Left cardiac atrium (tissue), 4 donors: ENCODE measurements at regions not wholly inside any gene's neighbourhood (a gene's known extent, or its start where the extent isn't known, plus 50 kb on each side); places are given as distances from the start of the nearest gene placed in this dataset.

Source experiments
- ATAC-seq, 2 donors: fragments of 200-7000 bp; cut with Tn5 transposase; one replicate each; pipeline ENCODE4 v1.9.1; 2020; ENCODE audit warnings: mild to moderate bottlenecking in 2 of 2, moderate library complexity in 2 of 2
- DNase-seq: peaks from one replicate; pipeline ENCODE4 v3.0.0-alpha.2; 2020
- intact Hi-C, 2 donors: fragments of 100-400 bp; cut with DNase I; formaldehyde crosslinking; loops; one replicate each; pipeline versions ENCODE4 v1.14.1 to v1.15.1; 2022 to 2023
- donor health status: DM: no; HTN: yes; CAD: no.
- donor health status: DM: no; HTN: yes; CAD: no; lungs with severe emphysema.
- donor health status: DM: yes; HTN: yes; CAD: no.
- donor health status: Dilated cardiomyopathy.

DNA sequence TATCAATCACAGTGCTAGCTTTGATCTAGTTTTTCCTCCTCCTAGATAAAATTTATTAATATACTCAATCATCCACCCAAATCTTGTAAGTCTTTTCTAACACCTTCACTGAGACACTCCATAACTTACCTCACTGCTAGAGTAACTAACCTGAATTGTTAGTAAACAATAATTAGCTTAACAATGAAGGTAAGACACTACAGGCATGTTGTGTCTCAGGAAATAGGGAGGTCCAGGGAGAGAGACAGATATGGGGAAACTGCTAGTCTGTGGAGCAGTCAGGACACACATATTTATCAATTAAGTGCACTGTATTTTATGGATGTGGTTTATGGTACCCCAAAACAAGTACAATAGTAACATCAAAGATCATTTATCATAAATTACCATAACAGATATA is 94.2 kb upstream of the SSTR1 start:
- ATAC-seq (no peak), DNase-seq (no peak)
- intact Hi-C loops, result no loop called here

GRCh38 chr14:38116895-38117294 is 90.8 kb upstream of the SSTR1 start:
- ATAC-seq (no peak), DNase-seq (no peak)
- intact Hi-C loops, result no loop called here

GRCh38 chr14:38120109-38120508 is 87.6 kb upstream of the SSTR1 start:
- intact Hi-C loops, result no loop called here
- DNase-seq, result no peak
- no peak for ATAC-seq

DNA sequence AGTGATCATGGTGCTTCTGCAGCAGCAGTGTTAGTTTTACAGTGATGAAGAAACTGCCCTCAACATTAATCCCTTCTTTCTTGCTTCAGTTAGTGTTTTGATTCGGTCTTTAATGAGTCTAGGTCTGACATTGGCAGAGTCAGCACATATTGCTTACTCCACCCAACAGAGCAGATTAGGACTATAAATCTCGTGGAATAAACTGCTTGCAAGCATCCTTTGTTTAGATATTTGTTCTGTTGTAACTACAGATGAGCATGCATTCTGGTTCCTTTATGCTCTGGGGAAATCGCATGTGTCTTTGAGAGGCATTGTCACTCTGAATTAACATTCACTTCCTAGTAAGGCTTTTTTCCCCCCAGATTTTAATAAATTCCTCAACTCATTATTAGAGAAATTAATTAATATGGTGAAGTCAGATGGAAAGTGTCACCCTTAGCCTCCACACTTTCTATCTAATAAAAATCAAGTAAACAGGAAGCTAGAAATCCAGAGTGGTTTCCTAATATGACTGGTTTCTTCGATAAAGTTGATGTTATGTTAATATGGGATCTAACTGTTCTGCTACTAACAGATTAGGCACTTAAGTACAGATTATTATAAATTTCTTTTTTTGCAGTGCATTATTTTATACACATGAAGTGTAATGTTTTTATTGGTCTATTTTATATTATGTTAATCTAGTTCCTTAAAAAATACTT is 86.2 kb upstream of the SSTR1 start:
- DNase-seq (no peak), ATAC-seq (no peak)
- intact Hi-C loops, result no loop called here

- DNase-seq, result no peak
- intact Hi-C loops, result no loop called here
- no peak for ATAC-seq
Measured at GRCh38 chr14:38122241-38122640, 85.5 kb upstream of the SSTR1 start.

DNA sequence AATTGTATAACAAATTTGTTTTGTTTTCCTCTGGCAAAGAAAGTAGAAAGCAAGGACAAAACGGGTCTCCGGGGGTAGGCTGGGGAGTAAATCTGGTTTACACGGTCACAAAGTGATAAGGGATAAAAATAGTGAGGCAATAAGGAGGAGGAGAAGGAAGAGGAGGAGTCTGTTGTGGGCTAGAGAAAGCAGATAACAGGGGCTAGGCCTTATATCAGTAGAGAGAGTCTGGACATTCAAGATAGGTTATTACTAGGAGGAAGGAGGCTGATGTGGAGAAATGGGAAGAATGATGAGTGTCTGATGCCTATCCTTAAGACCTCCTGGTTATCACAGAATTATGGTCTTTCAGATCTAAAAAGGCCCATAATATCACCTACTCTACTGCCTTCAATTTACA is 83.2 kb upstream of the SSTR1 start:
- no peak for DNase-seq
- no peak for ATAC-seq
- intact Hi-C loops, result no loop called here

DNA sequence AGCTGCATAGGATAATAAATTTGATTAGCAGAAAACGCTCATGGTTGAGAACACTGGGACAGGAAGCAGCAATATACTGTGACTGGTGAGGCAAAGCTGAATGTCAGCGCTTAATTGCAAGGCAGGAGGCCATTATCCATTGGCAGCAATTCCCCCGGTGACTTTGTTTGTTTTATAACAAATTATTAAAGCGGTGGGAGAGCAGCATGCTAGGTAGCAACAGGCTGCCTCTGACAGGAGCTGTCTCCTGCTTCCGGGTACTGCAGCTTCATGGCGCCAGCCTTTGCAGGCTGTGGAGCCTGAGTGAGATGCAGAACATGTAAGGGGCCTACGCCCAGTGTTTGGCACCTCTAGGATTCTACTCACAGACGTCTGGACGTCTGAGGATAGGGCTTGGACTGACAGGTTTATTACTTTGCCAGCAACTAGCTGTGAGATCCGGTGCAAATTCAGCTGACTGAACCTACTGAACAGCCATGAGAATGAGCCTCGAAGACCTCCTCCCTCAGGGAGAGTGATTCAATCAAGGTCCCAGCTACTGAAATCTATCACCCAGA is 82.1 kb upstream of the SSTR1 start:
- ATAC-seq, result no peak
- DNase-seq, result no peak
- intact Hi-C loops, result no loop called here

DNA sequence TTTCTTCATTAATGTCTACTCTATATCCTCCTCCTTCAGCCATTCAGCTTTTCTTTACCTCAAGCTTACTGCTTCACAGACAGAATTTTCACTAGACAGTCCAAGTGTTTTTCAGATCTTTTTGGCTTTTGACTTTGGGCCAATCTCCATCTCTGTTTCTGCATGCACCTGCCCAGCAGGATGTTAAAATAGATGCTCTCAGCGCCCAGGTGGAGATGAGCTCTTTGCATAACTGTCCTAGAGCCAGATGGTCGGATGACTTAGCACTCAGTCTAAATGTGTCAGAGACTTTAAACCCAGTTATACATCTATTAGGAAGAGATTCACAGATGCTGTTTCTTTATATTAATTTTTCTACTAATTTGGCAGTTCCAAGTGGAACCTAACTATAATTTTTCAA is 80.3 kb upstream of the SSTR1 start:
- DNase-seq (no peak), ATAC-seq (no peak)
- intact Hi-C loops, result no loop called here

GRCh38 chr14:38127784-38128183 is 79.9 kb upstream of the SSTR1 start:
- no peak for DNase-seq
- intact Hi-C loops, result no loop called here
- no peak for ATAC-seq

DNA sequence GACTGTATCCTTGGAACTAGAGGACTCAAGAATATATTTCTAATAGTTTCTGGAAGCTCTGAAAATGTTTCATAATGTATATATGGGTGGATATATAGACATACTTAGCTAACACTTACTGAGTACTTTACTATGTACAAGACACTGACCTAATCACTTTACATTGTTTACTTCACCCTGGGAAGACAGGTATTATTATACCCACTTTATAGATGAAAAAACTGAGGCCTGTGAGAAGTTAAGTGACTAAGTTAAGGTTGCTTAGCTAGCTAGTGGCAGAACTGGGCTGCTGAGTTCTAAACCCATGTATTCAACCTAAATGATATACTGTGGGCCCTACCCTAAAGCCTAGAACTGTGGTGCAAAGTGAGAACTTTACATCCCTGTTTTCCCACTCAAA is 79.1 kb upstream of the SSTR1 start:
- intact Hi-C loops, result no loop called here
- no peak for DNase-seq
- ATAC-seq, result no peak

DNA sequence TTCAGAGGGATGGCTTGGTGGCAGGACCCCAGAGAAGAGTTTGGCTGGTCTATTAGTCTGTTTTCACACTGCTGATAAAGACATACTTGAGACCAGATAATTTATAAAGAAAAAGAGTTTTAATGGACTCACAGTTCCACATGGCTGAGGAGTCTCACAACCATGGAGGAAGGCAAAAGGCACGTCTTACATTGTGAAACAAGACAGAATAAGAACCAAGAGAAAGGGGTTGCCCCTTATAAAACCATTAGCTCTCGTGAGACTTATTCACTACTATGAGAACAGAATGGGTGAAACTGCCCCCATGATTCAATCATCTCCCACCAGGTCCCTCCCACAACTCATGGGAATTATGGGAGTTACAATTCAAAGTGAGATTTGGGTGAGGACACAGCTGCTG is 78.5 kb upstream of the SSTR1 start:
- intact Hi-C loops, result no loop called here
- DNase-seq (no peak), ATAC-seq (no peak)

DNA sequence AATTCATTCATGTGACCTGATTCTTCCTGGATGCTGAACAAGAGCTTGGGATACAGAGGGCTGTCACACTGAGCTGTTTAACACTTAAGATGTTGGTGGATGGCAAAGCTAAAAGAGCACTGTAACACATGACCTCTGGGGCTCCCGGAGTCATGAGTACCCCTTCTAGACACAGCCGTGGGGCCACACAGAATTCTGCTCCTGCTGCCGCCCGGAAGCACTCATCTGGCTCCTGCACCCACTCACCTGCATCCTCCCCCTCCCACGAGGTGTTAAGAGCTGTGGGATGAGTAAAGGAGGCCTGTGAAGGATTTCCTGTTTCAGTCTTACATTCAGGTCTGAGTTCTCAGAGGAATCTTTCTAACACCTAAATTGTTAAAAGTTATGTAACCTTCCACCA is 78.0 kb upstream of the SSTR1 start:
- intact Hi-C loops, result no loop called here
- DNase-seq (no peak), ATAC-seq (no peak)

- intact Hi-C loops, result no loop called here
Measured at GRCh38 chr14:38134416-38135030, 73.2 kb upstream of the SSTR1 start.

DNA sequence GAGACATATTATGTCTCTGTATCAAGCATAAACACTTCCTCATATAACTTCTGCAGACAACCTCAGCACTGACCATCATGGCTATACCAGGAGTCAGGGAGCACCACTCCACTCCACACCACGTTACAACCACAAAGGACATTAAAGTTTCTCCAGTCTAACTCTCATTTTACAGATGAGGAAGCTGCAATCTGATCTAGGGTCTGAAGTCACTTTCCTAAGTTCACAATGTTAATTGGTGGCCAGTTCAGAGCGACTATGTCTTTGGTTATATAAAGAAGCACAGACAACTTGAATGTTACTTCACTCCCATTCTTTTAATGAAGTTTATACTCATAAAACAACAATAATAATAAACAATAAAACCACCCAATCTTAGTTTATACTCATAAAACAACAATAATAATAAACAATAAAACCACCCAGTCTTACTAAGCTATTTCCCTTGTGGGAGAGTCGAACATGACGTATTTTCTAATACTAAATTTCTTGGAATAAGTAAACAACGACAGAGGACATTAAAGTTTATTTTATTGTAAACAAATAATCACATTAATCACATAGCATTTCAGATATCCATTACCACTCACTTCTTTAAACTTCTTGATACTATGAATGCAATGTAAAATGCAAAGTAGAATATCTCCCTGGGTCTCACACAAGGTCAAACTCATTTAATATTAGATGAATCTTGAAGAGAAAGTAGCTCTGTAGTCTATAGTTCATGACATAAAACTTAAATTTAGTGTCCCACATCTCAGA is 72.4 kb upstream of the SSTR1 start:
- intact Hi-C loops, result no loop called here
- ATAC-seq, result no peak
- no peak for DNase-seq

More at GRCh38 chr14:38134416-38135030, 73.2 kb upstream of the SSTR1 start:
- ATAC-seq (no peak), DNase-seq (no peak)

DNA sequence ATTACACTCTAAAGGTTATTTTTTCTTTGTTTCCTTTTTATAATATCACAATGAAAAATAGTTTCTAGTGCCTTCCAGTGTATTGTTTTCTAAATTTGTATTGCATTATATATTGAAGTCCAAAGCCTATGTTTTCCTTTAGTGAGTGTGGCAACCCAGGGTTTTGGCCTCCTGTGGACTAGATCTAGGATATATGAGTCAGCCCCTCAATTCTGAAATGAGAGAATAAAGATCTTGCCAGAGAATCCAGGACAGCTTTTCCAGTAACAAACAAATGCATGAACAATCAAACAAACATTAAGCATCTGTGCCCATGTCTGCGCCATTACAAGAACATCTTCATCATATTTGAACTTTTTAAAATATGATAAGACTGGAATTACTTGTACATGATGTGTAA is 70.7 kb upstream of the SSTR1 start:
- intact Hi-C loops, result no loop called here
- DNase-seq, result no peak
- no peak for ATAC-seq

- intact Hi-C loops, result no loop called here
- ATAC-seq, result no peak
- no peak for DNase-seq
Measured at GRCh38 chr14:38138473-38139138, 69.1 kb upstream of the SSTR1 start.

DNA sequence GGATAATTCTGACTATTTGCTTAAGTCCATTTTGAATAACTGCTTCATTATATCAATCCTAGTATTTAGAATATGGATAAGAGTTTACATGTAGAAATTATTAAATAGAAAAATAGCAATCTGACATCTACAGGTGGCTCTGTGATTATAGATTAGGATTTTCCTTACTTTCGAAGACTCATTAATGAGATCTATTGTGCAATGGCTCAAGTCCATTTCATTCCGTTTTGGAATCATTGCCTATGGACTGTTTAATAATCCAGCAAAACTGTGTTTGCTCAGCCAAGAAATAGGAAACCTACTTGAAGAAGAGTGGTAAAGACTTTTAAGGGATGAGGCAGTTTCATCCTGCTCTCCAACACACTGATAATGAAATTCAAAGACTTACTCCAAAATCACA is 67.8 kb upstream of the SSTR1 start:
- no peak for ATAC-seq
- no peak for DNase-seq
- intact Hi-C loops, result no loop called here

- ATAC-seq, result no peak
- intact Hi-C loops, result no loop called here
- no peak for DNase-seq
Measured at GRCh38 chr14:38143170-38143569, 64.5 kb upstream of the SSTR1 start.

- ATAC-seq (no peak), DNase-seq (no peak)
- intact Hi-C loops, result no loop called here
Measured at GRCh38 chr14:38143659-38144505, 63.8 kb upstream of the SSTR1 start.
